ENCODE measurements at regions not wholly inside any gene's neighbourhood (a gene's known extent, or its start where the extent isn't known, plus 50 kb on each side); places are given as distances from the start of the nearest gene placed in this dataset.

GRCh38 chr1:4960336-4960735 is 305.9 kb downstream of the AJAP1 start:
- TF ChIP-seq KDM1A (IDR thresholded peaks at IDR 0.05; ENCODE audit: borderline replicate concordance) (no peak), EGR1 (IDR thresholded peaks at IDR 0.05; ENCODE audit: borderline replicate concordance in 1 of 2, low read depth in 2 of 2, low read length in 2 of 2) (no peak), RAD21 (IDR thresholded peaks at IDR 0.05; ENCODE audit: insufficient read depth, low read depth, low read length) (no peak), KAT2A (conservative IDR thresholded peaks at IDR 0.05; ENCODE audit: control insufficient read depth, low read depth, low read length) (no peak), BACH1 (IDR thresholded peaks at IDR 0.05; ENCODE audit: borderline replicate concordance) (no peak), EP300 (IDR thresholded peaks at IDR 0.05; ENCODE audit: borderline replicate concordance in 1 of 2, control insufficient read depth in 1 of 2, low read depth in 2 of 2, low read length in 2 of 2) (no peak), CHD2 (IDR thresholded peaks at IDR 0.05; ENCODE audit: borderline replicate concordance, low read depth, low read length) (no peak), ESRRA (IDR thresholded peaks at IDR 0.05; ENCODE audit: low read length) (no peak)
